Right renal pelvis (tissue), 4 donors: ENCODE measurements at regions not wholly inside any gene's neighbourhood (a gene's known extent, or its start where the extent isn't known, plus 50 kb on each side); places are given as distances from the start of the nearest gene placed in this dataset.
"Not testable (repeated sequence)": the region's sequence is repeated elsewhere in the genome, so short reads cannot be mapped to it uniquely, and the experiment has no call there.

ENCODE experiments used
- DNase-seq, 4 donors: peaks; one replicate each; pipeline ENCODE4 v3.0.0-alpha.2; 2013; ENCODE audit warnings: low read depth in 4 of 4, low spot score in 3 of 4, missing footprints in 1 of 4

- DNase-seq, result no peak
Observed at GRCh38 chr11:38206663-38207062, 1608.6 kb upstream of the RAG2 start.

GRCh38 chr11:38191101-38191500 is 1593.1 kb upstream of the RAG2 start:
- no peak for DNase-seq

- no peak for DNase-seq
Observed at GRCh38 chr11:38182126-38182866, 1584.3 kb upstream of the RAG2 start.

- no peak for DNase-seq
Observed at GRCh38 chr11:38176686-38177322, 1578.8 kb upstream of the RAG2 start.

GRCh38 chr11:38173676-38174075 is 1575.6 kb upstream of the RAG2 start:
- DNase-seq, result no peak

GRCh38 chr11:38169286-38169685 is 1571.2 kb upstream of the RAG2 start:
- DNase-seq, result no peak

- DNase-seq, result no peak
Observed at GRCh38 chr11:38163526-38163925, 1565.5 kb upstream of the RAG2 start.

- DNase-seq, result no peak
Observed at GRCh38 chr11:38160433-38160832, 1562.4 kb upstream of the RAG2 start.

- DNase-seq, result no peak
Observed at GRCh38 chr11:38159038-38159437, 1561.0 kb upstream of the RAG2 start.

GRCh38 chr11:38156495-38157146 is 1558.6 kb upstream of the RAG2 start:
- DNase-seq, result no peak

- no peak for DNase-seq
Observed at GRCh38 chr11:38155856-38156255, 1557.8 kb upstream of the RAG2 start.

- no peak for DNase-seq
Observed at GRCh38 chr11:38153985-38154384, 1555.9 kb upstream of the RAG2 start.

- no peak for DNase-seq
Observed at GRCh38 chr11:38143852-38144251, 1545.8 kb upstream of the RAG2 start.

GRCh38 chr11:38138972-38139371 is 1540.9 kb upstream of the RAG2 start:
- DNase-seq, result no peak

GRCh38 chr11:38136887-38137286 is 1538.9 kb upstream of the RAG2 start:
- no peak for DNase-seq

GRCh38 chr11:38131535-38131934 is 1533.5 kb upstream of the RAG2 start:
- no peak for DNase-seq

GRCh38 chr11:38130976-38131375 is 1532.9 kb upstream of the RAG2 start:
- DNase-seq, result no peak

- DNase-seq, result no peak
Observed at GRCh38 chr11:38130514-38130913, 1532.5 kb upstream of the RAG2 start.

GRCh38 chr11:38123673-38124072 is 1525.6 kb upstream of the RAG2 start:
- no peak for DNase-seq

GRCh38 chr11:38116616-38117015 is 1518.6 kb upstream of the RAG2 start:
- DNase-seq, result not testable (repeated sequence)

GRCh38 chr11:38115381-38115780 is 1517.3 kb upstream of the RAG2 start:
- DNase-seq, result not testable (repeated sequence)
